ENCODE measurements at regions not wholly inside any gene's neighbourhood (a gene's known extent, or its start where the extent isn't known, plus 50 kb on each side); places are given as distances from the start of the nearest gene placed in this dataset.

- TF ChIP-seq, protein P1, sequence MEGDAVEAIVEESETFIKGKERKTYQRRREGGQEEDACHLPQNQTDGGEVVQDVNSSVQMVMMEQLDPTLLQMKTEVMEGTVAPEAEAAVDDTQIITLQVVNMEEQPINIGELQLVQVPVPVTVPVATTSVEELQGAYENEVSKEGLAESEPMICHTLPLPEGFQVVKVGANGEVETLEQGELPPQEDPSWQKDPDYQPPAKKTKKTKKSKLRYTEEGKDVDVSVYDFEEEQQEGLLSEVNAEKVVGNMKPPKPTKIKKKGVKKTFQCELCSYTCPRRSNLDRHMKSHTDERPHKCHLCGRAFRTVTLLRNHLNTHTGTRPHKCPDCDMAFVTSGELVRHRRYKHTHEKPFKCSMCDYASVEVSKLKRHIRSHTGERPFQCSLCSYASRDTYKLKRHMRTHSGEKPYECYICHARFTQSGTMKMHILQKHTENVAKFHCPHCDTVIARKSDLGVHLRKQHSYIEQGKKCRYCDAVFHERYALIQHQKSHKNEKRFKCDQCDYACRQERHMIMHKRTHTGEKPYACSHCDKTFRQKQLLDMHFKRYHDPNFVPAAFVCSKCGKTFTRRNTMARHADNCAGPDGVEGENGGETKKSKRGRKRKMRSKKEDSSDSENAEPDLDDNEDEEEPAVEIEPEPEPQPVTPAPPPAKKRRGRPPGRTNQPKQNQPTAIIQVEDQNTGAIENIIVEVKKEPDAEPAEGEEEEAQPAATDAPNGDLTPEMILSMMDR (IDR thresholded peaks at IDR 0.05): no peak
- TF ChIP-seq POLR2A (IDR thresholded peaks at IDR 0.05) (no peak), POLR2AphosphoS5 (IDR thresholded peaks at IDR 0.05) (no peak), EP300 (IDR thresholded peaks at IDR 0.05) (no peak)
Measured at GRCh38 chr5:124236361-124237205, 509.9 kb downstream of the ZNF608 start.

All from stomach (tissue), 4 donors.